ENCODE measurements at regions not wholly inside any gene's neighbourhood (a gene's known extent, or its start where the extent isn't known, plus 50 kb on each side); places are given as distances from the start of the nearest gene placed in this dataset.
"Not testable (repeated sequence)": the region's sequence is repeated elsewhere in the genome, so short reads cannot be mapped to it uniquely, and the experiment has no call there.

GRCh38 chr6:48986845-48987244 lies 476.2 kb downstream of the MMUT start:
- DNase-seq: peak; percentile 77

- DNase-seq: no peak
Observed at GRCh38 chr6:48986105-48986504, 476.9 kb downstream of the MMUT start.

DNA sequence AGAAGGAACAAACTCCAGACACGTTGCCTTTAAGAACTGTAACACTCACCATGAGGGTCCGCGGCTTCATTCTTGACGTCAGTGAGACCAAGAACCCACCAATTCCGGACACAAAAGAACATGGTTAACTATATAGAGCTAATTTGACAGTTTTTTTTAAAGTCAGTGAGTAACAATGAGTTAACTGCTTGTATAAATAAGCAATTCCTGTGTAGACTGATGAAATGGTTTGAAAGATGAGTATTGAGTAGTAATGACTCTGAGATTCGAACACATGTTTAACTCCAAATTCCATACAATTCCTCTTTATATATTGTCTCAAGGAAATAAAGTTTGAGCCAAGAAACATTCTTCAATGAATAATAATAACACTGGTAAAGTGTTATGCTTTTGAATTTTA lies 478.0 kb downstream of the MMUT start:
- no peak for DNase-seq

- DNase-seq: not testable (repeated sequence)
Observed at GRCh38 chr6:48983968-48984367, 479.1 kb downstream of the MMUT start.

GRCh38 chr6:48983377-48983776 lies 479.7 kb downstream of the MMUT start:
- DNase-seq: no peak

- no peak for DNase-seq
Observed at GRCh38 chr6:48979806-48980205, 483.2 kb downstream of the MMUT start.

DNA sequence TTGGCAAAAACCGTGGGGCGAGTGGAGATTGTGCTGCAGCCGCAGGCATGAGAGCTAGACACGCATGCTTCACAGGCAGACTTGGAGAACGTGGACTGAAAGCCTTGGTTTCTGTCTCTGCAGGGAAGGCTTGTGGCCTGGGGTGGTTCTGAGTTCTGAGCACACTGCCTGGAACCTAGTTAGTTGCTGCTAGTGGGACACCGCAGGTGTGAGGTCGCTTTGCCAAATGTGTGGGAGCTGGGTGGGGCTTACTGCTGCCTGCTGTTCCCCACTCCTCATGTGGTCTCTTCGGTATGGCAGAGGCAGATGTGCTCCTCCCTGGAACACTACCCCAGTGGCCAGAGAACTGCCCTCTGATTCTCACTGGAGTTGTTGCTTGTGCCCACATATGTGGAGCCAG lies 484.0 kb downstream of the MMUT start:
- no peak for DNase-seq

- DNase-seq: no peak
Observed at GRCh38 chr6:48978016-48978415, 485.0 kb downstream of the MMUT start.

DNA sequence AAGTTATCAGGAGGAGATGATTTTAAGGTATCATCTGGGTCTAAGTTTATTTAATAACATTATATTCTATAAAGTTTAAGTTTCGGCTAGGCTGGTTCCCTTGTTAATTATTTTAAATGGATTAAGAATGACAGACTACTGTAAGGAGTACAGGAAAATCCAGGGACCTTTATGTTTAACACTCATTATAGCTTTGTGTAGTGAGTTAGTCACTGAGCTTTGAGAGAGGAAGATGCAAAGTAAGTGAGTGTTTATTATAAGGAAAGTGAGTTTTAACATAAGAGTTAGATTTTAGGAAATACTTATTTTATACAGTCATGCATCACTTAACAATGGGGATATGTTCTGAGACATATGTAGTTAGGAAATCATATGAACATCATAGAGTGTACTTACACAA lies 485.5 kb downstream of the MMUT start:
- DNase-seq: no peak

GRCh38 chr6:48973491-48973890 lies 489.6 kb downstream of the MMUT start:
- no peak for DNase-seq

DNA sequence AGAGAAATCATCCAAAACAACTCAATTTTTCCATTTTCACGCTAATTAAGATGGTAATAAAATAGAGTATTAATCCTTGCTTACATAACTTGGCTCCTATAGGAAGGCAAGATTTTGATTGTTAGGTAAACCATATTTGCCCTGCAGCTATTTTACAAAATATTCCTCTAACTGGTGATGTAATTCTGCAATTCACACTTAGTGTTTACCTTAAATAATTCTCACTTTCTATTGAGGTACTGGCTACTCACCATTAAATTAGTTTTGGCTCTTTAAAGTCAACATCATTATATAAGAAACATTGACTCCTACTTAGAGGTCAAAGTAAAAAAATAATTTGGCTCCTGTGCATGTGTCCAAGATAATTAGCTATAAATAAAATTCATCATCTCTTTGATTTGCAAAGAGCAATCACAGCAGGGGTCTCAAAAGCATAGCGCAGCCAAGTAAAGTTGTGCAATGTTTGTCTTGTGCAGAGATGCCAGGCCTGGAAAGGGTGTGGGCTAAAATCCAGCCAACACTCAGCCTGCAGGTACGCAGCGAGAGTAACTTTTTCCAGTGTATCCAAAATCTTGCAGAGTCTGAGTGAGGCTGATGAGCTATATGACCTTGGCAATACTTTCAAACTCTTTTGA lies 501.2 kb downstream of the MMUT start:
- DNase-seq: peak; percentile 60

DNA sequence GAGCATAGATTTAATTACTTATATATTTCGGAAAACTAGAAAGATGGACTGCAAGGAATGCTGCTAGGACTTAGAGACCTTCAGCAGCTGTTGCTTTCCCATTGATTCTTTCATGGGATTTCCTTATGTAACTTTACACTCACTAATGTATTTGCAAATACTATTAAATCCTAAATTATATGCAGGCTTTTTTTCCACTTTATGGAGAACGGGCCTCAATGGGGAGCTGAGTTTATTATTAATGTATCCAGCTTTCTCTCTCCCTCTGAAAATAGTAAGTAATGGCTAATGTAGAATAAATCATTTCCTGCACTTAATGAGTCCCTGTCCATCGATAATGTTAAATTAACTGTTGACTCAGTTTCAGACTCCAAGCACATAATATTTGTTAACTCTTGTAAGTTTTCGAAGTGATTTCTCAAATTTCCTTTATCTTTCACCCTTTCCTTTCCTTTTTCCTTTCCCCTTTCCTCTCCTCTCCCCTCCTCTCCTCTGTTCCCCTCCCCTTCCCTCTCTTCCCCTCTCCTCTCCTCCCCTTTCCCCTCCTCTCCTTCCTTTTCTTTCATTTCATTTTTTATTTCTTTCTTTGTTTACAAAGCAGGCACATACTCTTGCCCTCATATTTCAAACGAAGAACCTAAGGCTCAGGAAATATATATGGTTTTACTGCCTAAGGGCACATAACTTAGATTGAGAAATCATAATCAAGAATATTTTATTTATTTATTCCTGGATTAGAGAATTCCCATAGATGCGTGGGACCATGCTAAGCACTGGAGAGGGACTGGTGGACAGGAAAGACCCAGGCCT lies 503.6 kb downstream of the MMUT start:
- no peak for DNase-seq

DNA sequence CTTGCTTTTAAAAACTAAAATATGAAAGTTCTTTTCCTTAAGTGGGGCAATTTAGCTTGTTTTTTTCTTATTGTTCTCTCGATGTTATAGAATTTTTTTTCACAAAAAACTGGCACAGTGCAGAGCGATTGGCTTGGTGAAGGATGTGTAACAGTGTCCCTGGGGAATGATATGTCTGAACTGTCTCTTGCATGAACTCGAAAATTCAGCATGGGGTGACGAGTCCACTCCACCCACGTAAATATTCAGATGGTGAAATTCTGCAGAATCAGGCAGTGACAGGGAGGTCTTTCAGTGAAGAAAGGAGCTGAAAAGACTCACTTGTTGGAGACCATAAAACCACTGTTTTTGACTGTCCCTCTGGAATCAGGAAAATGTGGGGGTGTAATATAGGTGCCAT lies 505.3 kb downstream of the MMUT start:
- DNase-seq: no peak

- DNase-seq: no peak
Observed at GRCh38 chr6:48951917-48952316, 511.1 kb downstream of the MMUT start.

DNA sequence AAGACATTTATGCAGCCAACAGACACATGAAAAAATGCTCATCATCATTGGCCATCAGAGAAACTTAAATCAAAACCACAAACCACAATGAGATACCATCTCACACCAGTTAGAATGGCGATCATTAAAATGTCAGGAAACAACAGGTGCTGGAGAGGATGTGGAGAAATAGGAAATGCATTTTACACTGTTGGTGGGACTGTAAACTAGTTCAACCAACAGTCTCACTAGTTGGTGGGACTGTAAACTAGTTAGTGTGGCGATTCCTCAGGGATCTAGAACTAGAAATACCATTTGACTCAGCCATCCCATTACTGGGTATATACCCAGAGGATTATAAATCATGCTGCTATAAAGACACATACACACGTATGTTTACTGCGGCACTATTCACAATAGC lies 518.8 kb downstream of the MMUT start:
- DNase-seq: peak; percentile 69

DNA sequence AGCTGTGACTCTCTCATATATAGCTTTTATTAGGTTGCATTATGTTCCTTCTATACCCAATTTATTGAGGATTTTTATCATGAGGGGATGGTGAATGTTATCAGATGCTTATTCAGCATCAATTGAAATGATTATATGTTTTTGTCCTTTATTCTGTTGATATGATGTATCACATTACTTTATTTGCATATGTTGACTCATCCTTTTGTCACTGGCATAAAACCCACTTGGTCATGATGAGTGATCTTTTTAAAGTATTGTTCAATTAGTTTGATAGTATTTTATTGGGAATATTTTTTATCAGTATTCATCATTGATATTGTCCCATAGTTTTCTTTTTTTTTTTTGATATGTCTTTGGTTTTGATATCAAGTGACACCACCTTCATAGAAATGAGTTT lies 529.9 kb downstream of the MMUT start:
- no peak for DNase-seq

GRCh38 chr6:48928937-48929336 lies 534.1 kb downstream of the MMUT start:
- no peak for DNase-seq

- DNase-seq: no peak
Observed at GRCh38 chr6:48922837-48923236, 540.2 kb downstream of the MMUT start.

GRCh38 chr6:48919555-48919954 lies 543.5 kb downstream of the MMUT start:
- DNase-seq: peak; percentile 8

DNA sequence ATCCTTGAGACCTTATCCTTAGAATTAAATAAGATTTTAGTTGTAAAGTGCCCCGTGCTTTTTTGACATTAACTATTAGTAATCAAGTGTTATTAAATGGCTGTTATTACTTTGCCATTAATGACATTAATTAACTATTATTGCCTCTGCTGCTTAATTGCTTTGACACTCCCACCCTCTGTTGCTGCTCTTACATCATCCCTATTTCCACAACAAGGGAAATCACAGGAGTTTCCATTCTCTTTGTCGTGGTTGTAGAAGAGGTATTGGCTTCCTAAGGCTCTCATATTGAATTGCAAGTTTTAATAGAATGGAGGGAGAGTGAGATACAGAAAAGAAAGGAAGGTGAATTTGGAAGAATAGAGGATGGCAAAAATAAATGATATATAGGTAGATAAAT lies 545.8 kb downstream of the MMUT start:
- no peak for DNase-seq

DNA sequence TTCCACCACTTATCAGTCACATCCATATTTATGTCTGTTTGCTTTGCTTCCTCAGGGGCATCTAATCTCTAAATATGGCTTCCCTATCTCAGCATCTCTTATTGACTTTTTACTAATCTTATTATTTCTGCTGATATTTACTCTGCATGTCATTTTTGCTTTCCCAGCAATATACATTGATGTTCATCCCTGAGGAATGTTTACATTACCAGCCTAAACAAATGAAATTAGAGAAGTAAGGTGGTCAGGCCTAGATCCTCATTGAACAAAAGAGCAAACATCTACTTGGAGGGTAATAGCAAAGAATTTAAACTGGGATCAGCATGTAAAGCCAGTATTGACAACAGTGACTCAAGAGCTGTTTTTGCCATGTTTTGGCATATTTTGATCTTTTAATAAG lies 546.4 kb downstream of the MMUT start:
- peak; percentile 17 for DNase-seq

DNA sequence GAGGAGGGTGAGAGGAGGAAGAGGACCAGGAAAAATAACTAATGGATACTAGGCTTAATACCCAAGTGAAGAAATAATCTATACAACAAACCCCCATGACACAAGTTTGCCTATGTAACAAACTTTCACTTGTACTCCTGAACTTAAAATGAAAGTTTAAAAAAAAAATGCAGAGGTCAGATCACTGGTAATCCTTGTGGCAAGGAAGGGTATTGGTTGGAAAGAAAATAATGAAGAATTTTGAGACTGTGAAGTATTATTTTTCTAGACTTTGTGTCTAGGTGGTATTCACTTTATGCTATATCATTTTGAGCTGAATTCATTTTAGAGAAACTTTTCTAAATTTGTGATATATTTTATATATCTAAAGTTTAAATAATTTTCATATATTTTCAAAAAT lies 547.5 kb downstream of the MMUT start:
- DNase-seq: no peak

DNA sequence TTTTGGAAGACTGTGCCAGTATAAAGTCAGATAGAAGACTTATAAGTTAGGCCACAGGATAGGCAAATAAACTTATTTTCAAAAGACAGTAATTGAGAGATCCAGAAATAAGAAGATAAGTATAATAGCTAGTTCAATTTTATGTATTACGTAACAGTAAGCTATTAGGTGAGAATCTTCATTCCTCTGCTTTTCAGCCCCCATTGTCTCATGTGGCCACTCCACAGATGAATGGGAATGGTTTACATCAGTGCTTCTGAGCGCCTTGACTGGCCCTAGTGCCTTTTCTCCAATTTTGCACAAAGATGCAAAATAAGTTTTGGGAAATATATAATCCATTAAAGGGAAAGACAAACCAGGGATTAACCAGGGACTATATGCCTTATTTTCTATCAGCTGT lies 550.5 kb downstream of the MMUT start:
- DNase-seq: no peak

DNA sequence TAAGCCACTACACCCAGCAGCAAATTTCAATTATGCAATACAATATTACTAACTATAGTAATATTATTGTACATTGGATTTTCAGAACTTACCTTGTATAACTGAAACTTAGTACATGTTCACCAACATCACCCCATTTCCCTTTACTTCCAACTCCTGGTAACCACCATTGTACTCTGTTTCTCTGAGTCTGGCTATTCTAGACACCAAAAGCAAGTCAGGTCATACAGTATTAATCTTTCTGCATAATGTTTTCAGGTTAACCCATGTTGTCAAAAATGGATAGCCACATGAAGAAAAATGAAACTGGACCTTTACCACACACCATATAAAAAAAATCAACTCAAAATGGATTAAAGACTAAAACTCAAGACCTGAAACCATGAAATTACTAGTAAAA lies 558.2 kb downstream of the MMUT start:
- DNase-seq: no peak

DNA sequence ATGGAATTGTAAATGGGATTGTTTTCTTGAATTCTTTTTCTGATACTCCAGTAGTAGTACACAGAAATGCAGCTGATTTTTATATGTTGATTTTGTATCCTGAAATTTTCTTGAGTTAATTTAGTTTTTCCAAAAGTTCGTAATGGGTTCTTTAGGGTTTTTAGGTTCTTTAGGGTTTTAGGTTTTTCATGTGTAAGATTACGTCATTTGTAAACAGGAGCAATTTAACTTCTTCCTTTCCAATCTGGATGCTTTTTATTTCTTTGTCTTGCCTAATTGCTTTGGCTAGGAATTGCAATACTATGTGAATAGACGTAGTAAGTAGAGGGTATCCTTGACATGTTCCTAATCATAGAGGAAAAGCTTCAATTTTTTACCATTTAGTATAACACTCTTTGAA lies 568.6 kb downstream of the MMUT start:
- DNase-seq: no peak

All from NCI-H345 (cell line).